ENCODE measurements at regions not wholly inside any gene's neighbourhood (a gene's known extent, or its start where the extent isn't known, plus 50 kb on each side); places are given as distances from the start of the nearest gene placed in this dataset.

GRCh38 chr5:8930021-8930420 lies 615.9 kb downstream of the SEMA5A start:
- in situ Hi-C loops (cut with MboI; ENCODE audit: low pct_ligation_motif_present in 1 of 4, low pct_unique_long_range_greater_than_20kb in 1 of 4, low sequenced_read_pairs in 3 of 4): no loop called here
- Histone ChIP-seq H3K36me3 (no peaks in the 10 kb centered on the region), H3K9me3 (no peaks in the 10 kb centered on the region), H3K4me1 (no peaks in the 10 kb centered on the region), H3K27ac (no peak overlapping the region), H3K4me3 (no peak overlapping the region), H3K27me3 (no peaks in the 10 kb centered on the region)
- 54 to 69% methylated on average over 2 of the region's 2 CpGs for WGBS, 2 donors (ENCODE audit: low coverage in 1 of 2)
- DNase-seq: no peak
- intact Hi-C loops (cut with DNase I; ENCODE audit: low total_unique reads): no loop called here
- TF ChIP-seq CTCF (IDR thresholded peaks at IDR 0.05): no peak
- TF ChIP-seq POLR2A (IDR thresholded peaks at IDR 0.05): no peak
- TF ChIP-seq EP300 (IDR thresholded peaks at IDR 0.05; ENCODE audit: low read depth): no peak
- no peak for TF ChIP-seq POLR2AphosphoS5 (IDR thresholded peaks at IDR 0.05)

DNA sequence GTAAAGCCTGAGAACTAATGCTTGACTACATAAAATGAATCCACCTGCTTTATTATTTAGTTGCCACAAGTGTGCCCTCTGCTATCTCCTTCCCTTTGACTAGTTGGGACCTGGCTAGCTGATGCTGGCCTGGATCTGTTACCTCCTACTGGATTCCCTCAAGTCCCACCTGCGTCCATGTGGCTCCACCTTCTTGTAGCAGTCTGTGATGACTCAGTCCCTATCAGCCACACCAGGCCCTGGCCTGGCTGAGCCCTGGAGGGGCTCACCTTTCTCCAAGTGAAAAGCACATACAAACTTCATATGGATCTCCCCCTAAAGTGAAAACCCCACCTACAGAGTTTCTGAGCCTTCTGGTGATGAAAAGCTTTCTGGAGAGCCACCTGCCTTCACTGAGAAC lies 611.4 kb downstream of the SEMA5A start:
- in situ Hi-C loops (cut with MboI; ENCODE audit: low pct_ligation_motif_present in 1 of 4, low pct_unique_long_range_greater_than_20kb in 1 of 4, low sequenced_read_pairs in 3 of 4) (no loop called here), intact Hi-C loops (cut with DNase I; ENCODE audit: low total_unique reads) (no loop called here)
- no peak for DNase-seq
- H3K4me1 ChIP-seq: no peaks in the 10 kb centered on the region
- H3K27ac ChIP-seq: no peak overlapping the region
- H3K27me3 ChIP-seq: no peaks in the 10 kb centered on the region
- no peaks in the 10 kb centered on the region for H3K36me3 ChIP-seq
- H3K9me3 ChIP-seq: no peaks in the 10 kb centered on the region
- H3K4me3 ChIP-seq: no peak overlapping the region
- WGBS, 2 donors (ENCODE audit: low coverage in 1 of 2): 50% methylated on average over 1 of the region's 1 CpG; no CpG with 5 or more reads in 1 of the 2 donors
- TF ChIP-seq POLR2AphosphoS5 (IDR thresholded peaks at IDR 0.05) (no peak), CTCF (IDR thresholded peaks at IDR 0.05) (no peak), POLR2A (IDR thresholded peaks at IDR 0.05) (no peak), EP300 (IDR thresholded peaks at IDR 0.05; ENCODE audit: low read depth) (no peak)

DNA sequence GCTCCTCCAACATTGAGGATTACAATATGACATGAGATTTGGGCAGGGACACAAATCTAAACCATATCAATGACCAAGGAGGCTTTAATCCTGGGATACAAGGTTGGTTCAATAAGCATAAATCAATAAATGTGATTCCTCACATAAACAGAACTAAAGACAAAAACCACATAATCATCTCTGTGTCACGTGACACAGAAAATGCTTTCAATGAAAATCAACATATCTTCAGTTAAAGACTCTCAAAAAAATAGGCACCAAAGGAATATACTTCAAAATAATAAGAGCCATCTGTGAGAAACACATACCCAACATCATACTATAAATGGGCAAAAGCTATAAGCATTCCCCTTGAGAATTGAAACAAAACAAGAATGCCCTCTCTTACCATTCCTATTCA lies 604.9 kb downstream of the SEMA5A start:
- Histone ChIP-seq H3K9me3 (no peaks in the 10 kb centered on the region), H3K27me3 (no peaks in the 10 kb centered on the region), H3K36me3 (no peaks in the 10 kb centered on the region), H3K27ac (no peak overlapping the region), H3K4me3 (no peak overlapping the region), H3K4me1 (no peaks in the 10 kb centered on the region)
- in situ Hi-C loops (cut with MboI; ENCODE audit: low pct_ligation_motif_present in 1 of 4, low pct_unique_long_range_greater_than_20kb in 1 of 4, low sequenced_read_pairs in 3 of 4) (no loop called here), intact Hi-C loops (cut with DNase I; ENCODE audit: low total_unique reads) (no loop called here)
- no peak for TF ChIP-seq POLR2AphosphoS5 (IDR thresholded peaks at IDR 0.05)
- no peak for TF ChIP-seq POLR2A (IDR thresholded peaks at IDR 0.05)
- DNase-seq: no peak
- whole genome bisulfite sequencing, 2 donors (ENCODE audit: low coverage in 1 of 2): 60 to 63% methylated on average over 1 of the region's 1 CpG

- intact Hi-C loops (cut with DNase I; ENCODE audit: low total_unique reads) (no loop called here), in situ Hi-C loops (cut with MboI; ENCODE audit: low pct_ligation_motif_present in 1 of 4, low pct_unique_long_range_greater_than_20kb in 1 of 4, low sequenced_read_pairs in 3 of 4) (no loop called here)
- no peak for TF ChIP-seq CTCF (IDR thresholded peaks at IDR 0.05)
- no peak for TF ChIP-seq POLR2AphosphoS5 (IDR thresholded peaks at IDR 0.05)
- Histone ChIP-seq H3K36me3 (no peaks in the 10 kb centered on the region), H3K4me3 (no peak overlapping the region), H3K27me3 (no peaks in the 10 kb centered on the region), H3K4me1 (no peaks in the 10 kb centered on the region), H3K27ac (no peak overlapping the region), H3K9me3 (no peaks in the 10 kb centered on the region)
- DNase-seq: no peak
- 50 to 61% methylated on average over 1 to 3 of the region's 3 CpGs for WGBS, 2 donors (ENCODE audit: low coverage in 1 of 2)
These were observed 602.6 kb downstream of the SEMA5A start for GRCh38 chr5:8943301-8943700.

DNA sequence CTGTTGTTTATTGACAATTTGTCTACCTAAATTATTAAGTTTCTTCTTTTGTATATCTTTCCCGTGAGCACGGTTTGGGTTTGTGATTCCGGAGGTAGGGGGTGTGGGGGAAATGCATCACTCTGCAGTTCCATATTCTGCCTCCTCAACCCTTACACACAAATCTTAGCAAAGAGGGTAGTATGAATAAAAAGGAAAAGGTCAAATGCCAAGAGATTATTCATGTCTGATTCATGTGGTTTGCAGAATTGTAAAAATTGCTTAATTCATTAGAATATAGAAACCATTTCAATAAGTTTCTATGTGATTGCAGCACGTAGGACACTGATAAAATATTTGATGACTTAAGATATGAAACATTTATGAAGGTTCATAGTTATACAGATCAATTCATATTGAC lies 601.9 kb downstream of the SEMA5A start:
- intact Hi-C loops (cut with DNase I; ENCODE audit: low total_unique reads): no loop called here
- H3K4me3 ChIP-seq: no peak overlapping the region
- no peak for TF ChIP-seq POLR2A (IDR thresholded peaks at IDR 0.05)
- no peak for TF ChIP-seq POLR2AphosphoS5 (IDR thresholded peaks at IDR 0.05)
- no peak for TF ChIP-seq CTCF (IDR thresholded peaks at IDR 0.05)
- TF ChIP-seq EP300 (IDR thresholded peaks at IDR 0.05; ENCODE audit: low read depth): no peak
- in situ Hi-C loops (cut with MboI; ENCODE audit: low pct_ligation_motif_present in 1 of 4, low pct_unique_long_range_greater_than_20kb in 1 of 4, low sequenced_read_pairs in 3 of 4): no loop called here
- DNase-seq: no peak
- H3K9me3 ChIP-seq: no peaks in the 10 kb centered on the region
- H3K27me3 ChIP-seq: no peaks in the 10 kb centered on the region
- H3K4me1 ChIP-seq: no peaks in the 10 kb centered on the region
- no peaks in the 10 kb centered on the region for H3K36me3 ChIP-seq
- H3K27ac ChIP-seq: no peak overlapping the region
- WGBS, 2 donors (ENCODE audit: low coverage in 1 of 2): 50 to 77% methylated on average over 4 of the region's 4 CpGs

Data from transverse colon (tissue), 4 donors.